ENCODE measurements at regions not wholly inside any gene's neighbourhood (a gene's known extent, or its start where the extent isn't known, plus 50 kb on each side); places are given as distances from the start of the nearest gene placed in this dataset.
"Not testable (repeated sequence)": the region's sequence is repeated elsewhere in the genome, so short reads cannot be mapped to it uniquely, and the experiment has no call there.

DNA sequence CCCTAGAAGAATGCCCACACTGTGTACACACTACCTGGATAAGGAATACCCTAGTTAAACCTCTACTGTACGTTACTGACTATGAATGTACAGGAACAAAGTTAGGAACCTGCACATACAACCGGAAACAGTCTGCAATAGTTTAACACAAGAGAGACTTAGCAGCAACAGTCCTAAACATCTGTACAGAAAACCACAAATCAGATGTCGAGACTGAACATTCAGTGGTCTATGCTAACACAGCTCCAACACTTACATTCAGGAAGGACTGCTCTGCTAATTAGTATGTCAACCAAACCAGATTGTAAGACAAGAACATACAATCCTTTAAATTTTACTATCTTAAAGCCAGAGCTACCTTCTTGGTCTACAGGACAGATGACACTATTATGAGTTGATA, 104.9 kb downstream of the ZNF429 start:
- no peak overlapping the region for H3K4me3 Mint-ChIP-seq
- no peak for DNase-seq

DNA sequence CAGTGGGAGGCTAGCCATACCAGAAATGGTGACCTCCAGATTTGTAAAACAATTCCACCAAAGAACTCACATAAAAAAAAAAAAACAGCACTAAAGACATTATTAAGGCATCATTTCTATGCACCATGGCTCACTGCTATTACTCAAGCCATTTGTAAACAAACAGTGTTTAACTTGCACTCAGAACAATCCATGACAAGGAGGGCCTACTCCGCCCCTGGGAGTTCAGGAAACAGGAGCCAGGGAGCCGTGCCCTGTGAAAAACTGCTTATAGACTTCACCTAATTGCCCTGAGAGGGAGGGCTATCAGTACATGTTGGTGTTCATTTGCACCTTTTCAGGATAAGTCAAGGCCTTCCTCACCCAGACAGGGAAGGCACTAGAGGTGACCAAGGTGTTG, 103.2 kb downstream of the ZNF429 start:
- no peak overlapping the region for H3K4me3 Mint-ChIP-seq
- no peaks in the 10 kb centered on the region for H3K27me3 Mint-ChIP-seq
- H3K36me3 Mint-ChIP-seq, result no peaks in the 10 kb centered on the region
- no peak for DNase-seq
- no peak overlapping the region for H3K27ac Mint-ChIP-seq
- H3K4me1 Mint-ChIP-seq, result peaks cover 18% of the 10 kb centered on the region
- peaks cover 8% of the 10 kb centered on the region for H3K9me3 Mint-ChIP-seq

More for the DNA sequence above, 104.9 kb downstream of the ZNF429 start:
- Mint-ChIP-seq H3K27ac (no peak overlapping the region), H3K27me3 (no peaks in the 10 kb centered on the region), H3K9me3 (peaks cover 4% of the 10 kb centered on the region), H3K4me1 (no peaks in the 10 kb centered on the region), H3K36me3 (no peaks in the 10 kb centered on the region)

DNA sequence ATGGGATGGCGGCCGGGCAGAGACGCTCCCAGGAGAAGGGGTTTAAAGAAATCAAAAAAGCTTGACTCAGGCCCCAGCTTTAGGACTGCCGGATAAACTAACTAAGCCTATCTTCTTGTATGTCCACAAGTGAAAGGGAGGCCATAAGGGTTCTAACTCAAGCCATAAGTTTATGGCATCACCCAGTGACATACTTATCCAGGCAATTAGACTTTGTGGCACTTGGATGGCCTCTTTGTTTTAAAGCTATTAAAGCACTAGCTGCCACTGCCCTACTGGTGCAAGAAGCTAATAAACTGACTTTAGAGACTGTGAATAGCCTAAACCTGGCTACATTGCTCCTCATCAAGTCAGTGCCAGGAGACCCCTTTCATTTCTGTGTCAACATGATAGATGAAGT, 102.0 kb downstream of the ZNF429 start:
- DNase-seq, result no peak
- Mint-ChIP-seq H3K9me3 (peaks cover 4% of the 10 kb centered on the region), H3K36me3 (no peaks in the 10 kb centered on the region), H3K27ac (no peak overlapping the region), H3K4me3 (no peak overlapping the region), H3K27me3 (no peaks in the 10 kb centered on the region), H3K4me1 (peaks cover 20% of the 10 kb centered on the region)

- H3K4me1 Mint-ChIP-seq, result peaks cover 20% of the 10 kb centered on the region
- not testable (repeated sequence) for H3K9me3 Mint-ChIP-seq, DNase-seq, H3K4me3 Mint-ChIP-seq, H3K27ac Mint-ChIP-seq, H3K36me3 Mint-ChIP-seq, H3K27me3 Mint-ChIP-seq
Observed at GRCh38 chr19:21607011-21607410, 101.6 kb downstream of the ZNF429 start.

DNA sequence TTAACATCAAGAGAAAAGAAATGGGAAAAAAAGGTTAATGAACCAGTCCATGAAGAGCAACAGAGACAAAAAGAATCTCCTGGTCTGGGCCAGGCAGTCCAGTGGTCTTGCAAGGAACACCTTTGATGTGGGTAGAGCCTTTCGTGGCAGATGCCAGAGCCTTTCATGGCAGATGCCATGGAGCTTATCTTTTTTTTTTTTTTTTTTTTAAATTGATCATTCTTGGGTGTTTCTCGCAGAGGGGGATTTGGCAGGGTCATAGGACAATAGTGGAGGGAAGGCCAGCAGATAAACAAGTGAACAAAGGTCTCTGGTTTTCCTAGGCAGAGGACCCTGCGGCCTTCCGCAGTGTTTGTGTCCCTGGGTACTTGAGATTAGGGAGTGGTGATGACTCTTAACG, 100.9 kb downstream of the ZNF429 start:
- H3K4me1 Mint-ChIP-seq, result peaks cover 20% of the 10 kb centered on the region
- not testable (repeated sequence) for H3K9me3 Mint-ChIP-seq, H3K4me3 Mint-ChIP-seq, DNase-seq, H3K36me3 Mint-ChIP-seq, H3K27ac Mint-ChIP-seq, H3K27me3 Mint-ChIP-seq

DNA sequence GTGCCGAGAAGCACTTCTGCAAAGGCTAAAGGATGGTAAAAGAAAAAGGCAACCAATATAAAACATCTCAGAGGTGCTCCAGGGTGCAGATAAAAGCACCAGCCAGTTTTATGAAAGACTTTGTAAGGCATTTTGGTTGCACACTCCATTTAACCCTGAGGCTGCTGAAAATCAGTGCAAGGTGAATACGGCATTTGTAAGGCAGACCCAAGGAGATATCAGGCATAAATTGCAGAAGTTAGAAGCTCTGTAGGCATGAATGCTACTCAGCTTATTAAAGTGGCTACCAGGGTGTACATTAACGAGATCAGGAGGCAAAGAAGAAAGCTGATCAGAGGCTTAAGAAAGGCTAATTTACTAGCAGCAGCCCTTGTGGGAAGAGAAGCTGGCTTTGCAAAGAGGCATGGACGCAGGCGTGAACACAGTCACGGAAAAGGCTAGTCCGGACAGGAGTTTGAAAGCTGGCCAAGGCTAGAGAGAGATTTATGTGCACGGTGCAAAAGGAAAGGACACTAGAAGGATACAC, 99.6 kb downstream of the ZNF429 start:
- Mint-ChIP-seq H3K36me3 (no peaks in the 10 kb centered on the region), H3K4me1 (peaks cover 20% of the 10 kb centered on the region), H3K9me3 (peaks cover 4% of the 10 kb centered on the region), H3K4me3 (peak overlapping the region; percentile 81), H3K27ac (peak overlapping the region; percentile 82), H3K27me3 (no peaks in the 10 kb centered on the region)
- DNase-seq, result no peak

Data from activated naive CD8-positive, alpha-beta T cell treated with anti-CD3 and anti-CD28 coated beads for 36 hours (primary cell).